M059J (cell line): ENCODE measurements at regions not wholly inside any gene's neighbourhood (a gene's known extent, or its start where the extent isn't known, plus 50 kb on each side); places are given as distances from the start of the nearest gene placed in this dataset.
"Not testable (repeated sequence)": the region's sequence is repeated elsewhere in the genome, so short reads cannot be mapped to it uniquely, and the experiment has no call there.

ENCODE experiments used
- DNase-seq: peaks from one replicate; pipeline ENCODE4 v3.0.0-alpha.2; 2012; ENCODE audit warnings: low read depth

GRCh38 chr7:50251765-50252164, 52.8 kb upstream of the IKZF1 start:
- no peak for DNase-seq

DNA sequence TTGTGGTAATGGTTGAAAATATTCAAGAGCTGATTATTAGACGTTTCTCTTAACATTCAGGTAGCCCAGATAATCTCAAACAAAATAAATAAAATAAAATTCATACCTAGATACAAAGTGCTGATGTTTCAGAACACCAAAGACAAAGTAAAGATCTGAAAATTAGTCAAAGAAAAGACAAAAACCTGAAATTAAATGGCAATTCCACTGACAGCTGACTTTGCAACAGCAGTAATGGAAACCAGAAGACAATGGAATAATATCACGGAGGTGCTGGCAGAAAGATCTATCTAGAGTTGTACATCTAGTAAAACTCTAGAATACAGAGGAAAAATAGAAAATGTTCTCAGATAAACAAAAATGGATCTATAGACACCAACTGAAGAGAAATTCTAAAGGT, 58.0 kb upstream of the IKZF1 start:
- no peak for DNase-seq

DNA sequence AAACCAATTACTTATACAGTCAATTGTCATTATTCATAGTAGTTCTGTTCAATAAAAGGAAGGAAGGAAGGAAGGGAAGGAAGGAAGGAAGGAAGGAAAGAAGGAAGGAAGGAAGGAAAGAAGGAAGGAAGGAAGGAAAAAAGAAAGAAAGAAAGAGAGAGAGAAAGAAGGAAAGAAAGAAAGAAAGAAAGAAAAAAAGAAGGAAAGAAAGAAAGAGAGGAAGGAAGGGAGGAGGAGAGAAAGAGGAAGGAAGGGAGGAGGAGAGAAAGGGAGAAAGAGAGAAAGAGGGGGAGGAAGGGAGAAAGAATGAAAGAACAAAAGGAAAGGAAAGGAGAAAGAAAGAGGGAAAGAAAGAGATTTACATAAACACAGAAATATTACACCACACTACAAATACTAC, 62.4 kb upstream of the IKZF1 start:
- not testable (repeated sequence) for DNase-seq

DNA sequence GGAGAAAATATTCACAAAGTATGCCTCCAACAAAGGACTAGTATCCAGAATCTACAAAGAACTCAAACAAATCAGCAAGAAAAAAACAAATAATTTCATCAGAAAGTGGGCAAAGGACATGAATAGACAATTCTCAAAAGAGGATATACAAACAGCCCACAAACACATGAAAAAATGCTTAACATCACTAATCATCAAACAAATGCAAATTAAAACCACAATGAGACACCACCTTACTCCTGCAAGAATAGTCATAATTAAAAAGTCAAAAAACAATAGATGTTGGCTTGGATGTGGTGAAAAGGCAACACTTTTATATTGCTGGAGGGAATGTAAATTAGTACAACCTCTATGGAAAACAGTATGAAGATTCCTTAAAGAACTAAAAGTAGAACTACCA, 63.8 kb upstream of the IKZF1 start:
- not testable (repeated sequence) for DNase-seq

DNA sequence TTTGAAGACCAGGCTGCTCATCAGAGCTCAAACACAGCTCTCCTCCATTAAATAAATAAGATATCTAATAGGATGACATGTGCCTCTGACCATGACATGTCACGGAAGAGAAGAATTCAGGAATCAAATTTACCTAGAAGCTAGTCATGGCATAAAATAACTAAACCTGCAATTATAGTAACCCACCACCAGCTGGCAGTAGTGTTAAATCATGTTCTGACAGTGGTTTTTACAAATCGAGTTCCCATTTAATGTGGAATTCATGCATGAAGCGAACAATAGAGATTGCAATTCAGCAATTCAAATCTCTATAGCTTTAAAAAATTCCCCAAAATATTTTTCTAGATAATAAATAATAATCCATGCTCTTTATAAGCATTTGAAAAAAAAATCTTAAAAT, 74.6 kb upstream of the IKZF1 start:
- no peak for DNase-seq

DNA sequence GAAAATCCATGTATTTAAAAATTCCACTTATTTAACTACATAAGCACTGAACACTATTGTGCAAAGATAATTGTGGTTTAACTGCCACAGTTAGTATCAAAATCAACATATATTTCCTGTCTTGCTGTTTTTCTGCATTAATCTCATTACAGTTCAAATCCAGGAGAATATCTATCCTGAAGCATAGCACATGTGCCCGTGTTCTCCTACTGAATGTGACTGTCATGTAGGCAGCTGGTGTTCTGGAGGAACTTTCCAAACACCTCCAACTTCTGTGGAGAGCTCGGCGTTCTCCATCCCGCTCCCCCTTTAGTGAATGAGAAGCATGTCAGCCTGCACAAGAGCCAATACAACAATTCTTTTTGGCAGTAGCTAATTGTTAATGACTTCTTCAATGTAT, 76.4 kb upstream of the IKZF1 start:
- no peak for DNase-seq

- no peak for DNase-seq
These were observed 76.8 kb upstream of the IKZF1 start for GRCh38 chr7:50227726-50228125.

DNA sequence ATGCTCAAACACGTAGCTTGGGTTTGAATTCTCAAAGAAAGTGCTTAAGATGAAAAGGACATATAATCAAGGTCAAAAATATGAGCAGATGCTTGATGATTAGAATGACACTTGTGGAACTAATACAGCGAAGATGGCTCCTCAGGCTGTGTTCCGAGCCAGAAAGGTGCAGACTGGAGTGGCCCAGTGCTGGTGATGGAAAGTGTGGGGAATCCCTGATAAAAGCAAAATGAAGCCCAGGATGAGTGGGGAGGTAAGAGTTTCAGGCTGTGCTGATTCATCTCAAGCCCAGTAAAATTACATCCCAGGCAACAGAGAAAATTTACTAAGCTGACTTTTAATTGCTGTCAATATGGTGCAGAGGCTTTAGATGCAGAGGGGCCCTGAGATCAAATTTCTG, 77.8 kb upstream of the IKZF1 start:
- no peak for DNase-seq

DNA sequence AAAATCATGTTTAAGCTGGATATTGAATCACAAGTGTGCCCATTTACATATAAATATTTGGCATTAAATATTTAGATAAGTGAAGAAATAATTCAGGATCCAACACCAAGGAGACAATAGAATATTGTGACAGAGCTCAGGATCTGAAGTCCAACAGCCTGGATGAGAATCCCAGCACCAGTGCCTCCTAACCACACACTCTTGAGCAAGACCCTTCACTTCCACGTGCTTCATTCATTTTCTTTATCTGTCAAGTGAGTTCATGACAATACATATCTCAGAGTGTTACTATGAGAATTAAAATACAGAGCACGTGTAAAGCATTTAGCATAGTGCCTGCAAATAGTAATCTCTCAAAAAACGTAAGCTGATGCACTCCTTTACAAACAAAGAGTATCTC, 78.4 kb upstream of the IKZF1 start:
- DNase-seq, result no peak

- no peak for DNase-seq
These were observed 83.1 kb upstream of the IKZF1 start for GRCh38 chr7:50221433-50221832.

- DNase-seq, result no peak
These were observed 83.5 kb upstream of the IKZF1 start for GRCh38 chr7:50221028-50221427.

GRCh38 chr7:50220273-50220672, 84.2 kb upstream of the IKZF1 start:
- no peak for DNase-seq

DNA sequence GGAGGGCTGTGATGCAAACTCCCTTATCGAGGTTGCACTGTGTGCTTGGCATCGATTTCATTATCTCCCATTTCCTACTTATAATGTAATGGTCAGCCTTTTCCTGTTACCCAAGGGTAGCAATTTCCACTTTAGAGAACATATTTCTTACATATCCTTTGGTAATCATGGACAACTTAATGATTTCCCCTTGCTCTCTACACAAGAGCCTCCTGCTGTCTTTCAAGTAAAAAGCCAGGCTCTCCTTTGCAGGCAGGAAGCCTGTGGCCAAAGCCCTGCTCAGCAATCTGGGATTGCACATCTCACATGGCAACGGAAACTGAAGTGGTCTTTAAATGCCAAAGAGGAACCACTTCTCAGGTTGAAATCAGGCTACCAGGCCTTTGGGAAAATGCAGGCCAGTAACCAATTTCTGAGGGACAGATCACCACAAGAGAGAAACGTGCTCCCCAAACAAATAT, 86.7 kb upstream of the IKZF1 start:
- DNase-seq, result no peak

GRCh38 chr7:50217401-50217800, 87.1 kb upstream of the IKZF1 start:
- no peak for DNase-seq

DNA sequence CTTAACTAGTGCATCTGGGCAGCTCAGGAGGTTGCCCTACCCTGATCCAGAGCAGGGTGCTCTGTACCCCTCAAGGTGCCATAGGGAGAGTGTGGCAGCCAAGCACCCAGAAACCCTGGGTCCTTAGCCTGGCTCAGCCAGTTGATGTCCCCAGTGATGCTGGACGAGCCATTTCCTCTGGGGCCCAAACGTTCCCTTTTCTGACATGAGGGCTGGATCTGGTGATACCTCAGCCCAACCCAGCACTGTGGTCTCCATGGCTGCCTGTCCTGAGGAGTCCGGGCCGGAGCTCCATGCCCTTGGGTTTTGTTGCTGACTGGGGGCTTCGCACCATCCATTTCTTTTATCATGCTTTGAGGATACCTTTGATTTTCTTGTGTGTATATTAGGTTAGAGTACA, 87.9 kb upstream of the IKZF1 start:
- DNase-seq, result no peak

- no peak for DNase-seq
These were observed 89.7 kb upstream of the IKZF1 start for GRCh38 chr7:50214771-50215170.

GRCh38 chr7:50214126-50214670, 90.3 kb upstream of the IKZF1 start:
- DNase-seq, result no peak

GRCh38 chr7:50213622-50214017, 90.9 kb upstream of the IKZF1 start:
- no peak for DNase-seq

DNA sequence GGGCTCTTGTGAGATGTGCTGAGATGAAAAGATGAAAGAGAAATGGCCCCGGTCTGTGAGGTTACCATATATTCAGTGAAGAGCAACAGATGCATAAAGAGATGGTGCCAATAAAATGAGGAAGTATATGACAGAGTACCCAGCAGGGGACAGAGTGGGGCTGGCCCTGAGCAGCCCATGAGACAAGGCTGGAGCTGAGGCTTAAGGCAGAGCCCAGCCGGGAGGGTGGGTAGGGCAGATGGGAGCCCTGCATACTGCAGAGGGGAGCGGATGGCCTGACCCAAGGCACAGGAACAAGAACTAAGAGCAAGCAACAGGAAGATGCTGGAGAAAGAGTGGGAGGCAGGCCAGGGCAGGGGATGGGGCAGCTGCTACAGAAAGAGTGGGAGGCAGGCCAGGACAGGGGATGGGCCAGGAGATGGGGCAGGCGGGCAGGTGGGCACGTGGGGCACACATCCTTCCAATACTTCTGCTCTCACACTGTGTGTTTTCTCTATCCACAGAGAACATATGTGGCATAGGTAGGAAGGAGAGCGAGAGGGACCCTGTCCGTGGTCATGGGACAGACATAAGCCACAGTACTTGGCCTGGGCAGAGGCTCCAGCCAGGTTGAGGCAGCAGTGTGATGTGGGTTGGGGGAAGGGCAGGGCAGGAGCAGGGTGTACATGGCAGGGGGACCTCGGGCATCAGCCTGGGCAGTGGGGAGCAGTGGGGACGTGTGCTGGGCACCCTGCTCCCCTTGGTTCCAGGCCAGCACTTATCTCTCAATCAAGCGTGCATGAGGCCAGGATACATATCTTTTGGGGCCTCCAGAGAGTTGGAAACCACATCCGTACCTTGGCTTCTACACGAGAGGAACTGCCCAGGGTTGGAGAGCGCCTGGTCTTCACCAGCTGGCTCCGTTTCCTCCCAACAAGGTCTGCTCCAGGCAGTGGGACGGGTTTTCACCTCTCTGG, 91.6 kb upstream of the IKZF1 start:
- DNase-seq, result no peak

DNA sequence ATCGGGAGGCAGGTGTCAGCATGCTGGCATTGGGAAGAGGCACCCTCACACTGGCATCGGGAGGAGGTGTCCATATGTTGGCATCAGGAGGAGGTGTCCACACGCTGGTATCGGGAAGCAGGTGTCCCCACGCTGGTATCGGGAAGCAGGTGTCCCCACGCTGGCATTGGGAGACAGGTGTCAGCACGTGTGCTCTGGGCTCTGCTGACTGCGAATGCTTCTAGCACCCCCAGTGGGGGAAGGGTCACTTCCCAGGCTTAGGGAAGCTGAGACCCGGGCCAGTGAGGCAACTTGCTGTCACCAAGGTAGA, 92.5 kb upstream of the IKZF1 start:
- DNase-seq, result no peak

GRCh38 chr7:50211130-50212015, 93.1 kb upstream of the IKZF1 start:
- no peak for DNase-seq

GRCh38 chr7:50210706-50211115, 93.8 kb upstream of the IKZF1 start:
- DNase-seq, result no peak
